ENCODE measurements at regions not wholly inside any gene's neighbourhood (a gene's known extent, or its start where the extent isn't known, plus 50 kb on each side); places are given as distances from the start of the nearest gene placed in this dataset.
"Not testable (repeated sequence)": the region's sequence is repeated elsewhere in the genome, so short reads cannot be mapped to it uniquely, and the experiment has no call there.

DNA sequence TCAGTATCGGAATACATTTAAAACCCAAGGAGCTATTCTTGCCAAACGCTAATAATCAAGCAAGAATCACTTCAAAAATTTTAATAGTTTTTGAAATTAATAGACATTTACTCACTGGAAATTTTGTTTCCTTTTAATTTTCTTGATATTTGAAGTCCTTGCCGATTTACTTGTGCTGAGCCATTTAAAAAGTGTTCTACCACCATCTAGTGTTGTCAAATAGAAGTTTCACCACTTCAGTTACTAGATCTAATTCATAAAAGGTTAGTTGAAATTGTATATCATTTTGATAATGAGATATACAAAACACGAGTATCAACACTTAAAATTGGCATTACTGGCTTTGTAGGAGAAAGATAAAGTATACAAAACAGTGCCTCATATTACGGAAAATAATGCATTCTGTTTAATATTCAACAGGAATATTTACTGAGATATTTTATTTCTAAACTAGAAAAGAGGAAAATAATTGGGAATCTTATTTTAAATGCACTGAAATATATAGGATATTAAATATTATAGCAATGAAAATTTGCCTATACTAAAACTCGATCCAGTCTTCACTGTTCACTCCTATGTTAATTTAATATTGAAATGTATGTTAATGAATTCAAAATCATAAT is 664.8 kb upstream of the SEMA3D start:
- peak; percentile 14 for DNase-seq (ENCODE audit: low read depth)
- in situ Hi-C loops (cut with HindIII; ENCODE audit: low pct_unique_long_range_greater_than_20kb, low sequenced_read_pairs) = no loop called here

DNA sequence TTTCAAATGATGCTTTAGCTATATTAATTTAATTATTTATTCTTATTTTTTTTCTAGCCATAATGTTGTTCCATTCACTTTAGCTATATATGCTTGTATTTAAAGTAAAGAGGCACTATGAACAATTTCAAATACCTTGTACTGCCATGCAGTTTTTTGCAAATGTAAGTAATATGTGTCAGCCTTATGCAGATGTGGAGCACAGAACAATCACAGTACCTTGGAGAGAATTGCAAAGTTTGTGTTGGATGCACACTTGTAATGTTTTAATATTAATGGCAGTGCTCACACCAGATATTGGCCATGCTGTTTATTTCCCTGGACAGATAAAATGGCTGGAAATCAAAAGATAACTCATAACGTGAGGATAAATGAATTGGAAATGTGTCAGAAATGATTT is 663.5 kb upstream of the SEMA3D start:
- DNase-seq (ENCODE audit: low read depth) = no peak
- in situ Hi-C loops (cut with HindIII; ENCODE audit: low pct_unique_long_range_greater_than_20kb, low sequenced_read_pairs) = no loop called here

DNA sequence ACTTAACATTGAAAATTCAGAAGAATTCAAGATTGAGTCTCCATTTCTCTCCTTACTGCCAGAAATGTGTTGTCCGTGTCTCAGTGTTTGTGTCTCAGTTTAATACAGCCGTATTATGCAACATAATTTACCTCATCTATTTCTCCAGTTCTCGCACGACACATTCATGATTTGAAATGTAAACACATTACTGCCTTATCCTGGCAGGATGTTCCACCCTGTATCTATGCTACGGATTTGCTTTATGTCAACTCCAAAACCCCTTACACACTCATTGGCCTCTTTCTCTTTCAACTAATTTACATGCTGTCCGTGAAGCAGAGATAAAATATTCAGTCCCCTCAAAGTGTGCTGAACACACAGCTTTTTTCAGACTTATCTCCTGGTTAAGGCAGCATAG is 653.7 kb upstream of the SEMA3D start:
- no peak for DNase-seq (ENCODE audit: low read depth)
- in situ Hi-C loops (cut with HindIII; ENCODE audit: low pct_unique_long_range_greater_than_20kb, low sequenced_read_pairs) = no loop called here

DNA sequence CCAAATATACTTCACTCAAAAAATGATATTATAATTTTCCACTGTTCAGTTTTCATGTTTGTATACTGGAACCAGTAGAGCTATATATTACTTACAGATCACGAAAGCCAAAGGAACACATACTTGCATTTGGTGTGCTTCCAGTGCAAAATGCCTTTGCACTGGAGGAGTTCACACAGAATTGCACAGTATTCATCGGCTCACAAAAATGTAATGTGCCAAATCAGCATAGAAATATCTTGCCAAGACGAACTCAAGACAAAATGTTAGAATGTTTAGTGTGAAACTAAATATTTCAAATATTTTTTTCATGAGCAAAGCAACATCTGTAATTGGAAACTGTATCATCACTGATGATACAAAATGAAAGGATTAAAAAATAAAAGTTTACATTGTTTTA is 646.2 kb upstream of the SEMA3D start:
- DNase-seq (ENCODE audit: low read depth) = no peak
- in situ Hi-C loops (cut with HindIII; ENCODE audit: low pct_unique_long_range_greater_than_20kb, low sequenced_read_pairs) = no loop called here

DNA sequence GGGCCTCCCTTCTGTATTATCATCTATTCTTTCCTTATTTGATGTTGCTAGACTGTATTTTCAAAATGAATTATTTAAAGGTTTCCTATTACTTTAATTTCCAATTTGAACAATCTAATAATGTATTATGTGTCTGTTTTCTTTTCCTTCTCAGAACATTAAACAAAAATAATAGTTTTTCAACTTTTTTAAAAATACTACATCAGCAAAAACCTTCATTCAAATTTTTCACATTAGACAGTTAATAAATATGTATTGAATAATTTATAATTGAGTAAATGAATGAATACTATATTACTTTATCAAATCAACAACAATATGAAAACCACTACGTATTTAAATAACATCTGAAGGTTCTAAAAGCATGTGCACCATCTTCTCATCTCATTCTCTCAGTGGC is 644.1 kb upstream of the SEMA3D start:
- in situ Hi-C loops (cut with HindIII; ENCODE audit: low pct_unique_long_range_greater_than_20kb, low sequenced_read_pairs) = no loop called here
- no peak for DNase-seq (ENCODE audit: low read depth)

DNA sequence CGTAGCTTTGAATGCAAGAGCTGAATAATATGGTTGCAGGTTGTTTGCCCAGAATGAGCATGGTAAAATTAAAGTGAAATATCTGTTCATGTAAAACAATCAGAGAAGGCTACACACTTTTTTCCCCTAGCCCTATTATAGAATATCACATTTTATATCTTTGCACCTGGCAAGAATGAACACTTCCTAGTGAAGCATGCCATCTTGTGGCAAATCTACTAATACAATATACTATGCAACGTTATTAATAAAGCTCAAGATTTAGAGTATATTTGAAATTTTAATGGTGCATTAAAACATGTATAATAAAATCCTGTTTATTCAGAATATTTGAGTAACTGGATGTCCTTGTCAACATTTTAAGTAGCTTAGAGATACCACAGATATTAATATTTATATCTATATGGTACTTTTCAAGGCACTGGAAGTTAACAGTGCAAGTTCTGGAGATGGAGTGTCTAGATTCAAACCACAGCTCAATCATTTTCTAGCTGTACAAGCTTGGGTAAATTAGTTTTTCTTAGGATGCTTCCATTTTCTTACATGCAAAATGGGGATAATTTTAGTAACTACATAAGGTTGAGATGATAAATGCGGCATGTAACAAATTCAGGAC is 643.1 kb upstream of the SEMA3D start:
- in situ Hi-C loops (cut with HindIII; ENCODE audit: low pct_unique_long_range_greater_than_20kb, low sequenced_read_pairs) = no loop called here
- DNase-seq (ENCODE audit: low read depth) = no peak

DNA sequence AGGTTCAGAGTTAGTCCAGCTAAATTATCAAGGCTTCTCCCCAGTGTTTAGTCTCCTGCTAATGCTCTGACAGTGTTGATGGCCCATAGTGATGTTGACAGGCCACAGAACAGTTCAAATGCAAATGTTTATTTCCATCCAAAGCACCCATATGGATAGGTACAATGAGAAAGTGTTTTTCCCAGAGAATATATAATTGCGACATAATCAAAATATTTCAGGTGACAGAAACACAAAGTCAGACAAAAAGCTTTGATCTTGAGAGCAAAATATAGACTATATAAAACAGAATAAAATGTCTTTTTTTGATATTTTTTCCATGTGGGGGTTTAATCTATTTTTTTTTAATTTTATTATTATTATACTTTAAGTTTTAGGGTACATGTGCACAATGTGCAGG is 642.3 kb upstream of the SEMA3D start:
- DNase-seq (ENCODE audit: low read depth) = no peak

DNA sequence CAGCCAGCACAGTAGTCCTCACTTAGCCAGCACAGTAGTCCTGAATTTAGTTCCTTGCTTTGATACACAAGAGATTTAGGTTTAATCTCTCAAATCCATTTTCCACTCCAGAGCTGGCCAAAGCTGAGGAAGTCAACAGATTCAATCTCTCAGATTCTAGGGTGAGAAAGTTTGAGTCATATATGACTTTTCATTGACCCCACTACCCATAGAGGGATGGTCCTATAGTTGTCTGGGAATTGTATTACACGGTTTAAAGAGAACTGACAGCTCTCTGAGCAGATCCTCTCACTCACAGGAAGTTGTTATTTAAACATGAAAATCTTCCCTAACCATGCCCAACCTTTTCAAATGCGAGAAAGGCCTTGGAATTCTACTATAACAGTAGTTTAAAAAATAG is 641.8 kb upstream of the SEMA3D start:
- DNase-seq (ENCODE audit: low read depth) = no peak
- in situ Hi-C loops (cut with HindIII; ENCODE audit: low pct_unique_long_range_greater_than_20kb, low sequenced_read_pairs) = no loop called here

More for the DNA sequence above, 642.3 kb upstream of the SEMA3D start:
- in situ Hi-C loops (cut with HindIII; ENCODE audit: low pct_unique_long_range_greater_than_20kb, low sequenced_read_pairs) = no loop called here

DNA sequence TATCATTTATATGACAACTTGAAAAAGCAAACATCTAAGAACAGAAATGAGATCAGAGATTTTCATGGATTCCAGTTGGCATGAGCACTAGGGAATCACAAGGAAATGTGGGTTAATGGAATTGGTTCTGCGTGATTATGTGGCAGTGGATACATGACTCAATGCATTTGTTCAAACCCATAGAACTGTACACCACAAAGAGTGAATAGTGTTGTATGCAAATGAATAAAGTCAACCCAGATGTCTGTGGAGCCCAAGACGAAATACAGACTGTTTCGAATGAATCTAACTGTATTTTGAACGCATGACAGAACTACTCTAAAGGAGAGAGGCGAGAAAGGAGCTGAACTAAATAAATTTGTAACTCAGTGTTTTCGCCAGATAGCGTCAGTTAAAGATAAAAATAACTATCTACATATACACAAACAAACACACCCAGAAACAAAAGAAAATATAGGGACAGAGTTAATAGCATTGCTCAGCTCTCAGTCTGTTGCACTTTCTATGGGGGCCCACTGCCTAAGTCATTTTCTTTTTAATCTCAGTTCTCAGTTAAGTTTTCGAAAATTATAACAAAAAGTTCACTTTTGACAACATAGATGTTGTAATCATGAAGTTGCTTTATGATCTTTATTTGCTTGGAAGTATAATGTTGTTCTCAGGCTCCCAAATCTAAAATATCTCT is 636.7 kb upstream of the SEMA3D start:
- in situ Hi-C loops (cut with HindIII; ENCODE audit: low pct_unique_long_range_greater_than_20kb, low sequenced_read_pairs) = no loop called here
- DNase-seq (ENCODE audit: low read depth) = no peak

DNA sequence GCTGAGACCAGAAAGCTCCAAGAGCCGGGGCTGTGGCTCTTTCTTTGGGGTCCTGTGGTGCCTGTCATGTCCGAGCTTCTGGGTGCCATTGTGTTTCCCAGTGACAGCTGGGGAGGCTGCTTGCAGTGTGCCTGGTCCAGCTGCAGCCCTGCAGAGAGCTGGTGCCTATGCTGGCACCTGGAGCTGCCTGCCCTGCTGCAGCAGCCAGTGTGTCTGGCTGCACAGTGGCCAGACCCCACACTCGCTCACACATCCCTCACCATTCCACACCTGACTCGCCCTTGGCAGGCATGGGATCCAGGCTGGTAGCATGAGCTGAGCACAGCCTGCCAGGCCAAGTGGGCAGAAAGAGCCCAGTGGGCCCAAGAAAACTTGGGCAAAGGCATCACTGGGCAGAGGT is 635.1 kb upstream of the SEMA3D start:
- in situ Hi-C loops (cut with HindIII; ENCODE audit: low pct_unique_long_range_greater_than_20kb, low sequenced_read_pairs) = no loop called here
- no peak for DNase-seq (ENCODE audit: low read depth)

DNA sequence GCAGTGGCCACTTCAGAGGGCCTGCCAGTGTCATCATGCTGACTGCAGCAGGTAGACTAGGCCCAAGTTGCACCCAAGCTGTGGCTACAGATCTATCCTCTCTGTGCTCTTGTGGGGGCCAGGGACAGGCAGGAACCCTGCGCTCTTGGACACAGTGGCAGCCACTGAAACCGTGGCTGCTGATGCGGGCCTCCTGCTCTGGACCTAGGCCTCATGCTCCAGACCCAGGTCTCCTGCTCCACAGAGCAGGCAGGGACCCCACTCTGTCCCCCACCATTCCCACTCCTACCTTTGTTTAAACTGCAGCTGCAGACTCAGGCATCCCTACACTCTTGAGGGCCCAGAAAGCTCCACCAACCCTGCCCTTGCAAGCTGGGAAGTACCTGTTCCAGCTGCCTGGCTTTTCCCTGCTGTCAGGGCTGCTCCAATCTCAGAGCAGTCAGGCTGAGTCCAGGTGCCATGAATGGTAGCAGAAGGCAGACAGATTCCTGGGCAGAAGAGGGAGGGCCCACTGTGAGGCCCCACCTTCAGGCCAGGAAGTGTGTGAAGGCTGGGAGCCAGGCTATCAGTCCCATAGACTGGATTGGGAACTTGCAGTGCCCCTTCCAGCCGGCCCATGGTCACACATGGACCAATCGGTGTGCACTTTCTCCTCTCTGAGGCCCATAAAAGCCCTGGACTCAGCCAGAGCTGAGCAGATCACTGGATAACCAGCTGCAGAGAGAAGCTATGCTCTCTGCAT is 634.0 kb upstream of the SEMA3D start:
- no peak for DNase-seq (ENCODE audit: low read depth)
- in situ Hi-C loops (cut with HindIII; ENCODE audit: low pct_unique_long_range_greater_than_20kb, low sequenced_read_pairs) = no loop called here

DNA sequence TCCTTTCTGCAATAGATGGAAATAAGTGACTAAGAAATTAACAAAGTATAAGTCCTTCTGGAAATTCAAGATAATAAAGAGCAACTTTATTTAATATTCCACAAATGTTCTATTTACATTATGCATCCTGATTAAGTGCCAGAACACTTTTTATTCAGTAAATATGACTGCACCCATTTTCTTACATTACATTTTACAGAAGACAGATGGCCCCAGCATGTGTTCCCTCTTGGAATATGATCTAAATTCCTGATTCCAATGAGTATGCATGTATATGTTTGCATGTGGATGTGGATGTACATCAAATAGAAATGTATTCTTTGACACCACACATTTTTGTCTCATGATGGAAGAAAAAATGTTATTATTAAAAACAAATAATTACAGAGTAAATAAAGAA is 628.7 kb upstream of the SEMA3D start:
- in situ Hi-C loops (cut with HindIII; ENCODE audit: low pct_unique_long_range_greater_than_20kb, low sequenced_read_pairs) = no loop called here
- DNase-seq (ENCODE audit: low read depth) = no peak

DNA sequence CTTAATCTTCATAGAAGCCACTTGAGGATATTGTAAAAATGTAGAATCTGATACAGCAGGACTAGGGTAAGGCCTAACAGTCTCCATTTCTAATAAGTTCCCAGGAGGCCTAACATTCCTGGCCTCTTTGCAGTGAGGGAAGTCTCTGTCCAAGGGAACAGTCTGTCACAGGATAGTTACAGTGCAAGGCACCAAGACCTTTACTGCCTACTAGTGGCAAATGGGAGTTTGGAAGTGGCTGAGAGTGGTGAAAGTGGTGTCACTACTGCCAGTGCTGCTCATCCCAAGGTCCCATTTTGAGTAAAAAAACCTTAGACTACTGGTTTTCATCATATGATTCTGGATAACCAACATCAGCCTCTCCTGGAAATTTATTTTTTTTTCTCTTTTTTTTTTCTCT is 619.5 kb upstream of the SEMA3D start:
- no peak for DNase-seq (ENCODE audit: low read depth)
- in situ Hi-C loops (cut with HindIII; ENCODE audit: low pct_unique_long_range_greater_than_20kb, low sequenced_read_pairs) = no loop called here

DNA sequence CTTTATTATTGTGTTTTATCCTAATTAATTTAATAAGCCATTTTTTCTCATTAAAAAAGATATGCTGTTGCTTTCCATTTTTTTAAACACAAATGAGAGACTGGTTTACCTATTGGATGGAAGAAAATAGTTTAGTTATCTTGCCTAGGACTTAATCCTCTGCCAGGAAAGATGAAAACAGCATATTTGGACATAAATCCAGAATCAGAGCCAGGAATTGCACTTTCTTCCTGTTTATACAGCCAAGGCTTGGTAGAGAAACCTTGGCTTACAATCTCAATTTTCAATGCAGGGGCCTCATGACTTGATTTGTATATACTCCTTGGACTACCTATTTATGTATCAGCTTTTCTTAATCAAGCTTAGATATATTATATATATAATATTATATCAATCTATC is 618.8 kb upstream of the SEMA3D start:
- in situ Hi-C loops (cut with HindIII; ENCODE audit: low pct_unique_long_range_greater_than_20kb, low sequenced_read_pairs) = no loop called here
- DNase-seq (ENCODE audit: low read depth) = no peak

DNA sequence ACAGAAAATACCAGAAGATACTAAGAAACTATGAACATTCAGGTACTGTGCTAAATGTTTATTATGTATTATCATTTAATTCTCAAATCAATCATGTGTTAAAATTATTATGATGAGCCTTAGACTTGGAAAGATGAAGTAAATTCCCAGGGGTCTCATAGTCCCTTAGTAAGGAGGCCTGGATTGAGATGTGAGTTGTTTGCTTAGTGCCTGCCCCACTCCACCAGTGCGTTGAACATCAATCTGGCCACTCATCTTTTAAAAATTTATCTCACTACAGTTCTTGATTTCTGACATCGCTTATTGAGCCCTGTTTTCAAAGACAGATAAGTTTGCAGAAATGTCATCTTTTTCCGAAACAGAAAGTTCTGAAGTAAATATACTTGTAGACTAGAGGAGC is 618.4 kb upstream of the SEMA3D start:
- no peak for DNase-seq (ENCODE audit: low read depth)
- in situ Hi-C loops (cut with HindIII; ENCODE audit: low pct_unique_long_range_greater_than_20kb, low sequenced_read_pairs) = no loop called here

DNA sequence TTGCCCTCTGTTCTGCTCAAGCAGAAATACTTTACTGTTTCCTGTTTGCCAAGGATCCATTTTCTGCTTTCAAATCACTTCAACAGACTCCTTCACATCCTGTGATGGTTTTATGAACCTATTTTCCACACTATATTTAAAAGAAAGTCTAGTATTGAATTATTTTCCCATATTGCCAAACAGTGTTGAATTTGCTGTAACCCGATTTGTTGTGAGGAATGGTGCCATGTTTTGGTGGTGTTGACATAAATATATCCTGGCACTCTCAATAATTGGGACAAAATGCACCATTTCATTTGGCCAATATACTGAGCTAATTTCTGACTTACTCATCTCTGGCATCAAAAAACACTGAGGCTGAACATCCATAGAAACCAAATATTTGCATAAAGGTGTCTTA is 615.4 kb upstream of the SEMA3D start:
- in situ Hi-C loops (cut with HindIII; ENCODE audit: low pct_unique_long_range_greater_than_20kb, low sequenced_read_pairs) = no loop called here
- DNase-seq (ENCODE audit: low read depth) = no peak

DNA sequence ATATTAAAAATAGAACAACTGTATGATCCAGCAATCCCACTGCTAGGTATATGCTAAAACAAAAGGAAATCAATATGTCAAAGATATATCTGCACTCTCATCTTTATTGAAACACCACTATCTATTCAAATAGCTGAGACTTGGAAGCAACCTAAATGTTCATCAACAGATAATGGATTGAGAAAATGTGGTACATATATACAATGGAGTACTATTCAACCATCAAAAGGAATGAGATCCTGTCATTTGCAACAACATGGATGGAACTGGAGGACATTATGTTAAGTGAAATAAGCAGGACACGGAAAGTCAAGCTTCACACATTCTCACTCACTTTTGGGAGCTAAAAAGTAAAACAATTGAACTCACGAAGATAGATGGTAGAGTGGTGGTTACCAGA is 610.1 kb upstream of the SEMA3D start:
- DNase-seq (ENCODE audit: low read depth) = no peak

DNA sequence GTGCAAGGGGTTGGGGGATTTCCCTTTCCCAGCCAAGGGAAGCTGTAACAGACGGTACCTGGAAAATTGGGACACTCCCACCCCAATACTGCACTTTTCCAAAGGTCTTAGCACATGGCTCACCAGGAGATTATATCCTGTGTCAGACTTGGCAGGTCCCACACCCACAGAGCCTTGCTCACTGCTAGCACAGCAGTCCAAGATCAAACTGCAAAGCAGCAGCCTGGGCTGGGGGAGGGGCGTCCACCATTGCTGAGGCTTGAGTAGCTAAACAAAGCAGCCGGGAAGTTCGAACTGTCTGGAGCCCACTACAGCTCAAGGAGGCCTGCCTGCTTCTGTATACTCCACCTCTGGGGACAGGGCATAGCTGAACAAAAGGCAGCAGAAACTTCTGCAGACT is 604.2 kb upstream of the SEMA3D start:
- in situ Hi-C loops (cut with HindIII; ENCODE audit: low pct_unique_long_range_greater_than_20kb, low sequenced_read_pairs); DNase-seq (ENCODE audit: low read depth): not testable (repeated sequence)

More for the DNA sequence above, 610.1 kb upstream of the SEMA3D start:
- in situ Hi-C loops (cut with HindIII; ENCODE audit: low pct_unique_long_range_greater_than_20kb, low sequenced_read_pairs) = no loop called here

DNA sequence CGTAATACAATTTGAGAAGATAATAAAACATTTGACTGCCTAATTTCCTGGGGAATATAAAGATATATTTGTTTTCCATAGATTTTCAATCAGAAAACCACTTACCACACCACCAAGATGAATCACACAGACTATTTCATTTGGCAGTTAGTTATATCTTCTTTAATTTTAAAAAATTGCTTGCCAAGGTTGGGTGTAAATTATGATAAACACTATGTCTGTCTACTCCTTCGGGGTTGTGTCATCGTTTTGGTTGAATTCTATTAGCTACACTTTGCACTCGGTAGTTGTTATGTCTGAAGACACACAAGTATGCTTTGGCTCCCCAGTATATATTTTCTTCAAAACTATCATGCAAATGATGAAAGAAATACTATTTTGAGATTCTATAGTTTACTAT is 594.8 kb upstream of the SEMA3D start:
- in situ Hi-C loops (cut with HindIII; ENCODE audit: low pct_unique_long_range_greater_than_20kb, low sequenced_read_pairs) = no loop called here
- DNase-seq (ENCODE audit: low read depth) = no peak

Data from Caki2 (cell line).